Neural progenitor cell (in vitro differentiated cells): ENCODE measurements at regions not wholly inside any gene's neighbourhood (a gene's known extent, or its start where the extent isn't known, plus 50 kb on each side); places are given as distances from the start of the nearest gene placed in this dataset.

Experiments used
- CTCF ChIP-seq: fragments of 200-600 bp; sonication (generic); IDR thresholded peaks from 2 replicates; pipeline ENCODE4 v1.5.1; 2017; ENCODE audit warnings: antibody characterized with exemption, mild to moderate bottlenecking
- EZH2 ChIP-seq: fragments of 200-600 bp; sonication (generic); IDR thresholded peaks from 2 replicates; pipeline ENCODE4 v1.6.1; 2017; ENCODE audit warnings: antibody characterized with exemption, mild to moderate bottlenecking, moderate library complexity
- EZH2phosphoT487 ChIP-seq: fragments of 200-600 bp; sonication (generic); IDR thresholded peaks from 2 replicates; pipeline ENCODE4 v1.6.1; 2017; ENCODE audit warnings: antibody characterized with exemption

DNA sequence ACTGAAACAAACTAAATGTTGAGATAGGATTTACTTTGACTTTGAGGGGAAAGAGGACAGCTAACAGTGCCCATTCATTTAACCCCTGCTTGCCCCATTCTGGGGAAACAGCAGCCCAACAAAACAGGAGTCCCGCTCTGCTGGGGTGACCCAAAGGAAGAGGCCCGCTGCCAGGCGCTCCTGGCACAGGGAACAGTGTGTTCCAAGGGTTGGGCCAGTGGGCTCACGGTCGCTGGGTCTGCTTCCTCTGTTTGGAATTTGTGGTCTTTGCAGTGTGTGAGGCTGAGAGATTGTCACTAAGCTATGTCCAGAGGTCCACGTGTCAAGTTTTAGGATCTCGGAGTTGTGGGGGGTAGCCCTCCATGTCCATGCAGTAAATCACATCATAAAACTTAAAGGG is 250.4 kb upstream of the C2CD4B start:
- TF ChIP-seq CTCF (no peak), EZH2 (no peak), EZH2phosphoT487 (no peak)
